Fibroblast of skin of left quadriceps (primary cell): ENCODE measurements at regions not wholly inside any gene's neighbourhood (a gene's known extent, or its start where the extent isn't known, plus 50 kb on each side); places are given as distances from the start of the nearest gene placed in this dataset.

Source experiments
- DNase-seq, 2 experiments: peaks; one replicate each; pipeline ENCODE4 v3.0.0-alpha.2; 2013; ENCODE audit warnings: low read depth in 2 of 2

GRCh38 chr13:30126903-30127428 lies 180.4 kb downstream of the KATNAL1 start:
- no peak for DNase-seq

GRCh38 chr13:30125422-30126073 lies 181.8 kb downstream of the KATNAL1 start:
- DNase-seq, result peak; percentile 70 to 77

DNA sequence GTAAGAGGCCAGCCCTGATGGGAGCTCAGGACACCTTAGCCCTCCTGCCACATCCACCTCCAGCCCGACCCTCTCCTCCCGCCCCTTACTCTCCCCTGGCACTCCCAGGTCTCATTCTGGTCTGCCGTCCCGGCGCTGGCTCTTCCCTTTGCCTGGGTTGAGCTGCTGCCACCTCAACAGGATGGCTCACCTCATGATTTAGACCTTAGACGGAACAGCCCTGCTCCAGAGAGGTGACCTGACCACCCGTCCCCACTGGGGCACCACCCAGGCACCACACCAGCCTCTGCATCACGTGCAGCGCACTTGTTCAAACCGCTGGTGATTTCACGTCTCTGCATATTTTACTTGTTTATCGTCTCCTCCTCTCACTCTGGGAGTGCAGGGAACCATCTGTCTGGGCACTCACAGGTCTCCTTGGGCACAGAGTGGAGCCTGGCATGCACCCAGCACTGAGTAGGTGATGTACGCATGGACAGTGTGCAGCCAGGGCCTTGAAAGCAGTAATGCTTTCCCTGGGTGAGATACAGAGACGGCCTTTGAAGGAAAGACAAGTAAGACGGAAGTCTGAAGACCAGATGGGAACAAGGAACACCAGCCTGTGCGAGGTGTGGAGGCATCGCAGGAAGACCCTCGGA lies 183.1 kb downstream of the KATNAL1 start:
- DNase-seq, result no peak

GRCh38 chr13:30123575-30123974 lies 183.8 kb downstream of the KATNAL1 start:
- DNase-seq, result no peak

GRCh38 chr13:30121666-30122065 lies 185.7 kb downstream of the KATNAL1 start:
- no peak for DNase-seq

DNA sequence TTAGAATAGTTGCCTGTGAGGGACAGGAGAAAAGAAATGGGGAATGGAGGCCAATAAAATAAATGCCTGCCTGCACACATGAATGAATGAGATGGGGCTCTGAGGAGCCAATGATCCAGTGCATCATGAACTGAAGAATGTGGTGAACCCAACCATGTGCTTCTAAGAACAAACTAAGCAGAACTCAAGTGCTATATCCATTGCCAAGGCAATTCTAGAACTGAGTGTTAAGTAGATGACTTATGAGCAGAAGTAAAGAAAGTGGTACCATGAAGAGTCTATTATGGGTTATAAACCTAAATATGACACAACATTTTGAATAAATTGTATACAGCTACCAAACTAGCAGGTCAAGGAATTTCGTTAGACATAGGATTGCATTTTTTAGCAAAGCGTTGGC lies 186.1 kb downstream of the KATNAL1 start:
- no peak for DNase-seq

GRCh38 chr13:30120133-30120822 lies 187.1 kb downstream of the KATNAL1 start:
- no peak for DNase-seq

DNA sequence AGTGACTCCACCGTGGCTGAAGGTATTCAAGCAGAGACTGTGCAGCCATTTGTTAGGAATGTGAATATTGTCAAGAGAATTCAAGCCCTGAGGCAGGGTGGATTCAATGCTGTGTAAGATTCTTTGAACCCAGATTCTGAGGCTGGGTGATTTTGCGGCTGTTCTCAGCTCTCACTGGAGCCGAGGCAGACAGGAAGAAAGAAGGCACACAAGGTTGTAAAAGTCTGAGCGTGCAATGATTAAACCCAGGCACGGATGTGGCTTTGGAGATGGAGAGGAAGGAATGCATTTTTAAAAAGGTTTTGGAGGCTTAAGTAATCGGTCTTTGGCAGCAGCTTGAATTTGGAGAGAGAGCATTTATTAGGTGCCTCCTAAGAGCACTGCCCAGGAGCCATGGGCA lies 187.9 kb downstream of the KATNAL1 start:
- DNase-seq, result peak; percentile 78 to 82

DNA sequence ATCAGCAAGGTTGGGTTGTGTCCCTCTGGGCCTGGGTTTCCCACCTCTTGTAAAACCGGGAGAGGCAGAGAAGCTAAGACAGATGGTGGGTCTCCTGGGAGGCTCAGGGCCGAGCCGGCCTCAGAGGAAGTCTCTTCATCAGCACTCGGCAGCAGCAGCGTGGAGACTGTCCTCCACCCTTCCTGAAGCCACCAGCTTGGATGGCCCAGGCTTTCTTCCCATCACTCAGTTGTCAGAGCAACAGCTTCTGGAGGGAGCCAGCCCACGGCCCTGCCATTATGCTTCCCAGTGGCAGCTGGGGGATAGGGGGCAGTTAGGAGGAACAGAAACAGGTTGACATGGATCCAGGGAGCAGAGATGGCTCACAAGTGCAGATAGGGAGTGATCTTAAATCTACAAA lies 191.0 kb downstream of the KATNAL1 start:
- no peak for DNase-seq

DNA sequence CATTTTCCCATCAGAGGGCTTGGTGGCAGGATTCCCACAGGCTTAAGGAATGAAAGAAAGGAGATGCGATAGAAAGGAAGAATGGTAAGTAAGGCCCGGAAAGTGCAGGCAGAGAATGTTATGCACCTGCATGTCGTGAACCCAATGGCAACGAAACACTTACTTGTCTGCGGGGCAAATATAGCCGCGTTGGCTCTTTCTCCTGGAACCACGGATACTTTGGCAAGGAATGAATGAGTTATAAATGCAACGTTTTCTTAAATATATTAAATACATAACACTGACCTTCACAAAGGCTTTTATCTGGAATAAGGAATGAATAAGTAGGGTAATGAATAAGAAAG lies 192.1 kb downstream of the KATNAL1 start:
- no peak for DNase-seq

GRCh38 chr13:30114571-30115256 lies 192.6 kb downstream of the KATNAL1 start:
- DNase-seq, result peak; percentile 47 to 50

DNA sequence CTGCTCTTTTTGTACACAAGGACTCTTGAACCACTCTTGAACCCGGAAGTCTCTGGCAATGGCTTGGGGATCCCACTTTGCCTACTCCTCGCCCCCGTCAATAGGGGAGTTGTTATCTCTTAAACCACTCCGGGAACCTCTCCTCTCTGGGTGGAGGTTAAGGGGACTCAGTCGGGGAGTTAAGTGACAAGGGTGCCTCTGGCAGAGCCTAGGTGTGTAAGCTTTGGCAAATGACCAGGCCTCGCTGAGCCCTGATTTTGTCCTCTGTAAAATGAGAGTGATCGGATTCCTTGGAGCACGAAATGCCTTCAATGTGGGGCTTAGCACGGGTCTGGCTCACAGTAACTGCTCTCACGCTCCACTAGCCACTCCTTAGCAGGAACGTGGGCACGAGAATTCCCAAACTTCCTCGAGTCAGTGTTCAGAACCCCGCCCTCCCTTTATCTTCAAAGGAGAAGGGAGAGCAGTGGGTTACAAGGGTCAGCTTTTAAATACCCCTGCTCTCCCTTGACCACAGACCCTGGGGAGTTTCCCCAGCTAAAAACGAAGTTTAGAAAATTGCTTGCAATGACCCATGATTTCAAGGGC lies 193.3 kb downstream of the KATNAL1 start:
- DNase-seq, result no peak

DNA sequence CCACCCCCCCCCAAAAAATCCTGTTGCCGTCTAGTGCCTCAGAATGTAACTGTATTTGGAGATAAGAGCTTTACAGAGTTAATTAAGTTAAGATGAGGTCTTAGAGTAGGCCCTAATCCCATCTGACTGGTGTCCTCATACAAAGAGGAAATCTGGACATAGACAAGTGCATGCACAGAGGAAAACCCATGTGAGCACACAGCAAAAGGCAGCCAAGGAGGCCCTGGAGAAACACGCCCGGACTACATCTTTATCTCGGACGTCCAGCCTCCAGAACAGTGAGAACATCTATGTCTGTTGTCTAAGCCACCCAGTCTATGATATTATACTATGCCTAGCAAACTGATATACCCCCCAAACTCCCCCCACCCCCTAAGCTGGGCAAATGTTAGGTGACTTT lies 193.8 kb downstream of the KATNAL1 start:
- no peak for DNase-seq

DNA sequence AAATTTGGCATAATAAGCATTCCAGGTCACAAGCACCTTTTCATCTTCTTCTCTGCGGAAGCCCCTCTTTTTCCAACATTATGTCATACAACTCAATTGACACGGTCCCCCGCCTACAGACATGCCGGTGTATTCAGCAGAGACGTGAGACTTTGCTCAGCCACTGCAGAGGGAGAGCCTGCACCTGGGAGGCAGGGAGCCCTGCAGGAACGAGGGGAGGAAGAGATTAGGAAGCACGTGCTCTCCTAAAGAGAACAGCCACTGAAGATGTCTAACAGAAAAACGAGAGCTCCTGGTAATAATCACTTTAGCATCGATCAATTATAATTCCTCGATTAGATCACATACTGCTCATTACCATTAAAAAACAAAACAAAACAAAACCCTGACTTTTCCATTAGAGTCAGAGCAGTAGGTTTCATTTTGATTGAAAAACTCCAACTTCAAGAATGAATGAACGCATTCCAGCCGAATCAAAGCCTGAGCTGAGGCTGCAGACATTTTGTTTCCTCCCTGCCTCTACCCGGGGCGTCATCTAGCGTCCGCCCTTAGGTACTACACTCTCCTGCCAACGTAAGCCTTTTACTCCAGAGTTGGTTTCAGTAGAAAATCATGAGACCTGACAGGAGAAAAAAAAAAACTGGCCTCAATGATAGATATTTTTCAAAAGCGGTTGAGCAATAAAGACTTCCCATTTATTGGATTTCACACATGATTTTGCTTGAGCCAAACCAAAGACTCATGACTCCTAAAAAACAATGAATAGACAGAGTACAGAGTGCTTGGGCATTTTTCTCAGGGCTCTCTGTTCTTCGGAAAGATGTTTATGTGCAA lies 194.5 kb downstream of the KATNAL1 start:
- DNase-seq, result peak; percentile 73 to 74

- DNase-seq, result no peak
Observed at GRCh38 chr13:30111810-30112209, 195.5 kb downstream of the KATNAL1 start.

- DNase-seq, result no peak
Observed at GRCh38 chr13:30110301-30111070, 196.9 kb downstream of the KATNAL1 start.

DNA sequence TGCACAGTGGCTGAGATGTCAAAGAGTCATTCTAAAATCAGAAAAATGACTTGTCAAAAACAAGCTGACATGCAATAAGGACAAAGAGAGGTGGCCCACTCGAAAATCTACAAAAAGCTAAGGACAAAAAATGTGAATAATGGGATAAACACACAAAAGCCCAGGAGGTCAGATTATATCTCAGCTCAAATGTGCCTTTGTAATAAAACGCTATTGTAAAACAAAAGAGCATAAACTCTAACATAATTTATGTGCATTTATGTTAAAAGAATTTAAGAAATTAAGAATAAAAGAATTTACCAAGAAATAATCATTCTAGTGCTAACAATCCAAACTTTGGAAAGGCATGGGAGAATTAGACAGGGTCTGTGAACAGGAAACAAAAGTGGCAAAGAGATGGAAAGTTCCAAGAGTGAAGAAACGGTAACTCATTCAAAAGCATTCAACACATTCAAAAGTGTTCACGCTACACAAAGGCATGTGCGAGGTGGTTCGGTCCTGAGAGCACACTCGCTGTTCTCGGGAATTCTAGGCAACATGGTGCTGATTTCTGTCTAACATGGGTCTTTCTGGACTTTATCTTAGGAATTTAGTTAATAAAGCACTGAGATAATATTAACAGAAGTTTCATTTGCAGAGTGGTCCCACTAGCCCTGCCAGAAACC lies 197.7 kb downstream of the KATNAL1 start:
- DNase-seq, result no peak

DNA sequence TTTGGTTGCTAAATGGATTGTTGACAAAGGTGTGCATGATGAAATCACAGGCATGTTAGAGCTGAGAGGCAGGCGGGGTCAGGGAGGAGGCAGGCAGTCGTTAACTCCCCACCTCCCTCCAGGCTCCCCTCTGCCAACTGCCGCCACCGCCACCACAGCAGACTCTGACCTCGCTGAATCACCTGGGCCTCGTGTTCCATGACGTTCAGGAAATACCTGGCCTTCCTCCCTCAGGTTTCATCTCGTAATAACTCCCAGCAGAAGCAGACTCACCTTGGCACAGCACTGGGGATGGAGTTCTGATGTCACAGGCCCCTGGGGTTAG lies 198.5 kb downstream of the KATNAL1 start:
- DNase-seq, result no peak

DNA sequence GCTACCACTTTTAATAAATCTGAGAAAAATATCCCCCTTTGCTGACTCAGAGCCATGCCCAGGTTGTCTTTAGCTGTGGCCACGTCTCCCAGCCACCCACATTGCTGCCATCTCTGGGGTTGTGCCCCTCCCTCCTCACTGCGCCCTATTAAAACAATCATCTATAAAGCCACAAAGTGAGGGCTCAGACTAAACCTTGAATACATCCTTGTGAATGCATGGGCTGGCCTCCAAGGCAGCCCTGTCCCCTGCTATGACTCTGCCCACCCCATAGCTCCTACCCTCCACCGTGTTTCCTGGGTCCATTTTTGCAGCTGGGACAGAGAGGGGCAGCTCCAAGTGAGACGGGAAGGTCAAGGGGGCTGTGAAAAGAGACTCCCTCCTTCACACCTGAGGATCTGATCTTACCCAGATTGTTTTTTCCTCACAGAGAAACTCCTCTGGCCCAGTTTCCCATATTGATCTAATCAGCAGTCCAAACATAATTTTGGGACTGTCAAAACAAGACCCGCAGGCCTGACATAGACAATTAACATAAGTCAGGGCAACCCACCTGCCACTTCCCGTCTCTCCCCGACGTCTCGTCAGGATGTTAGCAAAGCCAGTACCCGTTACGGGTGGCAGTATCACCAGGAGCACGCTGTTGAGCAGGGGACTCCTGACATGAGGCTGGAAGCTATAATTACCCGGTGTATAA lies 199.0 kb downstream of the KATNAL1 start:
- DNase-seq, result no peak
